Panc1 (cell line): ENCODE measurements at regions not wholly inside any gene's neighbourhood (a gene's known extent, or its start where the extent isn't known, plus 50 kb on each side); places are given as distances from the start of the nearest gene placed in this dataset.

Experiments used
- ATAC-seq: fragments of 200-7000 bp; cut with Tn5 transposase; 2 replicates; pipeline ENCODE4 v1.9.1; 2020; ENCODE audit warnings: mild to moderate bottlenecking, moderate library complexity
- BruUV-seq: library from RNA; stranded (reverse); fragments of 400-500 nt; replicated peaks from 2 replicates; lab custom pipeline; 2021; lab: Mats Ljungman, UMichigan
- CTCF ChIA-PET: fragments of 300-600 bp; sonication (Branson Sonifier 250); formaldehyde crosslinking; loops from one replicate; lab custom pipeline; 2022; ENCODE audit warnings: antibody characterized with exemption; lab: Charles Lee
- POLR2A ChIA-PET: fragments of 300-600 bp; sonication (Branson Sonifier 250); formaldehyde crosslinking; loops from one replicate; lab custom pipeline; 2022; ENCODE audit warnings: antibody characterized with exemption; lab: Charles Lee
- DNase-seq: peaks from one replicate; pipeline ENCODE4 v3.0.0-alpha.2; 2010; ENCODE audit warnings: low read depth, low spot score
- H3K27ac ChIP-seq: 2 replicates; pipeline ENCODE4 v1.5.1; 2011; ENCODE audit warnings: mild to moderate bottlenecking, low read length, inconsistent platforms
- H3K27me3 ChIP-seq: fragments of 200-500 bp; sonication (Bioruptor generic); 2 replicates; pipeline ENCODE4 v1.6.0; 2014; ENCODE audit warnings: low read length, inconsistent platforms; ENCODE audit not compliant: control insufficient read depth, insufficient read depth
- H3K36me3 ChIP-seq: fragments of 200-500 bp; sonication (Bioruptor generic); 2 replicates; pipeline ENCODE4 v1.5.1; 2014; ENCODE audit warnings: inconsistent platforms, mild to moderate bottlenecking, low read length, moderate library complexity; ENCODE audit not compliant: control insufficient read depth, insufficient read depth
- H3K4me1 ChIP-seq: 2 replicates; pipeline ENCODE4 v1.5.1; 2011; ENCODE audit warnings: inconsistent platforms, mild to moderate bottlenecking, low read length, moderate library complexity; ENCODE audit not compliant: control insufficient read depth, insufficient read depth
- H3K4me3 ChIP-seq, 2 experiments: 2 replicates each; pipeline ENCODE4 v1.5.1; 2011 to 2012; ENCODE audit warnings: low read depth in 2 of 2, low read length in 2 of 2, mild to moderate bottlenecking in 2 of 2, inconsistent platforms in 1 of 2, moderate library complexity in 1 of 2
- H3K9me3 ChIP-seq: fragments of 200-500 bp; sonication (Bioruptor generic); 2 replicates; pipeline ENCODE4 v1.5.1; 2014; ENCODE audit warnings: low read depth, mild to moderate bottlenecking, inconsistent platforms, low read length, moderate library complexity; ENCODE audit not compliant: control insufficient read depth, insufficient read depth
- POLR2AphosphoS5 ChIP-seq: IDR thresholded peaks from 2 replicates; pipeline ENCODE4 v1.6.1; 2012; ENCODE audit warnings: mild to moderate bottlenecking, low read depth, low read length, moderate library complexity
- SIN3A ChIP-seq: IDR thresholded peaks from 2 replicates; pipeline ENCODE4 v1.6.1; 2012; ENCODE audit warnings: low read depth, mild to moderate bottlenecking, low read length, moderate library complexity, borderline replicate concordance; ENCODE audit not compliant: insufficient read depth
- TCF7L2 ChIP-seq: IDR thresholded peaks from 2 replicates; pipeline ENCODE4 v1.6.1; 2011; ENCODE audit warnings: mild to moderate bottlenecking, low read depth, low read length, inconsistent platforms
- in situ Hi-C: cut with HindIII; loops from 2 replicates; pipeline ENCODE4 v1.10.0; 2016; ENCODE audit warnings: low sequenced_read_pairs, low pct_unique_long_range_greater_than_20kb
- intact Hi-C: fragments of 100-400 bp; cut with micrococcal nuclease; formaldehyde crosslinking; loops from one replicate; pipeline ENCODE4 v1.10.0; 2022; ENCODE audit not compliant: unreplicated experiment
- TF ChIP-seq, protein P1 (sequence below), 2 experiments: IDR thresholded peaks; 2 replicates each; pipeline ENCODE4 v1.6.1; 2011 to 2012; ENCODE audit warnings: low read depth in 2 of 2, control low read depth in 1 of 2, low read length in 1 of 2, mild to moderate bottlenecking in 1 of 2, moderate library complexity in 1 of 2; ENCODE audit not compliant: insufficient read depth in 1 of 2
- TF ChIP-seq, protein P2 (sequence below): fragments of 450-650 bp; IDR thresholded peaks from 2 replicates; pipeline ENCODE4 v1.5.1; 2017; ENCODE audit warnings: mild to moderate bottlenecking

DNA sequence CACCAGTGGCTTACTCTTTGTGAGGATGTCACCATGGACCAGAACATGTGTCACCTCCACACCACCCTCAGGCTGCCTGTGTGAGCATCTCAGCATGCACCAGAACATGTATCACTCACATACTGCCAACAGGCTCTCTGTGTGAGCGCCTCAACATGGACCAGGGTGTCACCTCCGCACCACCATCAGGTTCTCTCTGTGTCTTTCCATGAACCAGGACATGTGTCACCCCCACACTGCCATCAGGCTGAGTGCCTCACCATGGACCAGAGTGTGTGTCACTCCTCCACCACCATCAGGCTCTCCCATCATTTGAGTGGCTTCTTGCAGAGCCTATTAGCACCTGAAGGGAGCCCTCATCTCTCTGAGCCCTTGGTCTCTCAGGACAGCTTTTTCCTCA, 125.2 kb downstream of the ZNF648 start:
- Histone ChIP-seq H3K27ac (no peak overlapping the region), H3K4me1 (no peaks in the 10 kb centered on the region), H3K9me3 (no peaks in the 10 kb centered on the region), H3K27me3 (no peaks in the 10 kb centered on the region; the same call in 1 of the 2 replicates), H3K36me3 (no peaks in the 10 kb centered on the region), H3K4me3 (no peak overlapping the region)
- in situ Hi-C loops (no loop called here), intact Hi-C loops (loop anchor here (2.0 kb wide), 1 partner anchor 457 kb away; no protein-coding TSS in a partner anchor)
- ChIA-PET CTCF (interaction anchor here (1.1 kb wide), 1 partner anchor 457 kb away, joined by 19 read pairs; no protein-coding TSS in a partner anchor), POLR2A (no interaction called here)
- no TSS peak for BruUV-seq
- ATAC-seq (no peak), DNase-seq (no peak)
- TF ChIP-seq POLR2AphosphoS5: no peak
- TF ChIP-seq, protein P1, sequence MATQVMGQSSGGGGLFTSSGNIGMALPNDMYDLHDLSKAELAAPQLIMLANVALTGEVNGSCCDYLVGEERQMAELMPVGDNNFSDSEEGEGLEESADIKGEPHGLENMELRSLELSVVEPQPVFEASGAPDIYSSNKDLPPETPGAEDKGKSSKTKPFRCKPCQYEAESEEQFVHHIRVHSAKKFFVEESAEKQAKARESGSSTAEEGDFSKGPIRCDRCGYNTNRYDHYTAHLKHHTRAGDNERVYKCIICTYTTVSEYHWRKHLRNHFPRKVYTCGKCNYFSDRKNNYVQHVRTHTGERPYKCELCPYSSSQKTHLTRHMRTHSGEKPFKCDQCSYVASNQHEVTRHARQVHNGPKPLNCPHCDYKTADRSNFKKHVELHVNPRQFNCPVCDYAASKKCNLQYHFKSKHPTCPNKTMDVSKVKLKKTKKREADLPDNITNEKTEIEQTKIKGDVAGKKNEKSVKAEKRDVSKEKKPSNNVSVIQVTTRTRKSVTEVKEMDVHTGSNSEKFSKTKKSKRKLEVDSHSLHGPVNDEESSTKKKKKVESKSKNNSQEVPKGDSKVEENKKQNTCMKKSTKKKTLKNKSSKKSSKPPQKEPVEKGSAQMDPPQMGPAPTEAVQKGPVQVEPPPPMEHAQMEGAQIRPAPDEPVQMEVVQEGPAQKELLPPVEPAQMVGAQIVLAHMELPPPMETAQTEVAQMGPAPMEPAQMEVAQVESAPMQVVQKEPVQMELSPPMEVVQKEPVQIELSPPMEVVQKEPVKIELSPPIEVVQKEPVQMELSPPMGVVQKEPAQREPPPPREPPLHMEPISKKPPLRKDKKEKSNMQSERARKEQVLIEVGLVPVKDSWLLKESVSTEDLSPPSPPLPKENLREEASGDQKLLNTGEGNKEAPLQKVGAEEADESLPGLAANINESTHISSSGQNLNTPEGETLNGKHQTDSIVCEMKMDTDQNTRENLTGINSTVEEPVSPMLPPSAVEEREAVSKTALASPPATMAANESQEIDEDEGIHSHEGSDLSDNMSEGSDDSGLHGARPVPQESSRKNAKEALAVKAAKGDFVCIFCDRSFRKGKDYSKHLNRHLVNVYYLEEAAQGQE (IDR thresholded peaks at IDR 0.05; ENCODE audit: insufficient read depth in 1 of 2, low read depth in 2 of 2, low read length in 1 of 2): no peak
- TF ChIP-seq TCF7L2: no peak
- no peak for TF ChIP-seq SIN3A
- TF ChIP-seq, protein P2, sequence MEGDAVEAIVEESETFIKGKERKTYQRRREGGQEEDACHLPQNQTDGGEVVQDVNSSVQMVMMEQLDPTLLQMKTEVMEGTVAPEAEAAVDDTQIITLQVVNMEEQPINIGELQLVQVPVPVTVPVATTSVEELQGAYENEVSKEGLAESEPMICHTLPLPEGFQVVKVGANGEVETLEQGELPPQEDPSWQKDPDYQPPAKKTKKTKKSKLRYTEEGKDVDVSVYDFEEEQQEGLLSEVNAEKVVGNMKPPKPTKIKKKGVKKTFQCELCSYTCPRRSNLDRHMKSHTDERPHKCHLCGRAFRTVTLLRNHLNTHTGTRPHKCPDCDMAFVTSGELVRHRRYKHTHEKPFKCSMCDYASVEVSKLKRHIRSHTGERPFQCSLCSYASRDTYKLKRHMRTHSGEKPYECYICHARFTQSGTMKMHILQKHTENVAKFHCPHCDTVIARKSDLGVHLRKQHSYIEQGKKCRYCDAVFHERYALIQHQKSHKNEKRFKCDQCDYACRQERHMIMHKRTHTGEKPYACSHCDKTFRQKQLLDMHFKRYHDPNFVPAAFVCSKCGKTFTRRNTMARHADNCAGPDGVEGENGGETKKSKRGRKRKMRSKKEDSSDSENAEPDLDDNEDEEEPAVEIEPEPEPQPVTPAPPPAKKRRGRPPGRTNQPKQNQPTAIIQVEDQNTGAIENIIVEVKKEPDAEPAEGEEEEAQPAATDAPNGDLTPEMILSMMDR: no peak

DNA sequence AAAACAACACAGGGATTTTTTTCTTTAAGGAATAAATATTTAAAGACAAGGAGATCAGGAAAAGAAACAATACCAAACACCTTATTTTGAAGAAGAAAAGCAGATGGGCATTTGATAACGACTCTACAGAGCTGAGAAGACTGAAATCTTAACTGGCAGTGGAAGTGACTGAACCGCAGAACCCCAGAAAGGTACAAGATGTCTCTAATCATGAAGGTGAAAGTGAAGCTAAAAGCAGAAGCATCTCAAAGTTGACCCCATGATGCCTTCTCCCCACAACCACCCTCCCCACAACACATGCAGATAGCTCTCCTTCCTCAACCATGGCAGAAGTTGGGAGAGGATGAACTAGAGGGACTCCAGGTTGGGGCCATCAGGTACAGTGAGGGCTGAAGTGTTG, 129.6 kb downstream of the ZNF648 start:
- in situ Hi-C loops: no loop called here
- no TSS peak for BruUV-seq
- Histone ChIP-seq H3K27ac (no peak overlapping the region), H3K27me3 (no peaks in the 10 kb centered on the region; the same call in 1 of the 2 replicates), H3K4me1 (no peaks in the 10 kb centered on the region), H3K36me3 (no peaks in the 10 kb centered on the region), H3K4me3 (no peak overlapping the region), H3K9me3 (no peaks in the 10 kb centered on the region)
- DNase-seq (no peak), ATAC-seq (no peak)
- CTCF ChIA-PET: no interaction called here
- POLR2A ChIA-PET: no interaction called here
- TF ChIP-seq, protein P1 (IDR thresholded peaks at IDR 0.05; ENCODE audit: insufficient read depth in 1 of 2, low read depth in 2 of 2, low read length in 1 of 2): no peak
- TF ChIP-seq POLR2AphosphoS5 (no peak), TCF7L2 (no peak), SIN3A (no peak)
- TF ChIP-seq, protein P2: no peak
- intact Hi-C loops: no loop called here
